ENCODE measurements at regions not wholly inside any gene's neighbourhood (a gene's known extent, or its start where the extent isn't known, plus 50 kb on each side); places are given as distances from the start of the nearest gene placed in this dataset.

DNA sequence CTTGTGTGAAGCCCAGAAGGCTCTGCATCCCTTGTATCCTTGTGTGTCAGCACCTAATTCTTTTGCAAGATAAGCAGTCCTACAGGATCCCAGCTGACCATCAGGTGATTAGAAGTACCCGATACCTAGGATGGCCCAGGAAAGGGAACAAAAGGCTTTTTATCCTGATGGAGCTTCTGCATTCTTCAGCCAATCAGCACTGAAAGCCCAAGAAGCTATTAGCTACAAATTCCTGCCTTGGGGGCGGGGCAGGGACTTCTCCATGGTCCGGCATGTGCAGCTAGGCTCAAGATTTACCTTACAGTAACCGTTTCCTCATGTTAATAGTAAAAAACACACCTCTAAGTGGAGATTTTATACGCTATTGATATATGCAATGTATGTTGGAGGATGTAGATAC is 264.6 kb upstream of the THUMPD2 start:
- in situ Hi-C loops (cut with HindIII; ENCODE audit: low pct_unique_long_range_greater_than_20kb, low sequenced_read_pairs), result no loop called here
- DNase-seq (ENCODE audit: low read depth in 1 of 2, low spot score in 1 of 2), result no peak
- TF ChIP-seq JUND (IDR thresholded peaks at IDR 0.05; ENCODE audit: low read depth), result no peak

DNA sequence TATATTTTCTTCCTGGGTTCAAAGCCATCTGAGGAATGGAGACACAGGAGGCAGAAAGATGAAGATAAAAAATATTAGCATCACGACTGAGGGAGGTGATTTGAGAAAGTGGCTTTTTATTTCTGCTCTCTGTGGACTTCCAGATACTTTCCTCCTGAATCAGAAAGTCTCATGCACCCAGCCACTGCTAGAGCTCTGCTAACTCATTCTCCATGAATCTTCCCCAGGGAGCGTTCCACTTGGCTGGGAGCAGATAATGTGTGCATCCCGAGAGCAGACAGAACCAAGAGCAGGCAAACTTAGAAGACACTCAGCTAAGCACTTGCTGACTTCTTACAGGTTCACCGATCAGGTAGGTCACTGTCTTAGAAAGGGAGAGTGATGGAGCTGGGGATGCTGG is 264.1 kb upstream of the THUMPD2 start:
- in situ Hi-C loops (cut with HindIII; ENCODE audit: low pct_unique_long_range_greater_than_20kb, low sequenced_read_pairs), result no loop called here
- no peak for TF ChIP-seq JUND (IDR thresholded peaks at IDR 0.05; ENCODE audit: low read depth)
- DNase-seq (ENCODE audit: low read depth in 1 of 2, low spot score in 1 of 2), result no peak

DNA sequence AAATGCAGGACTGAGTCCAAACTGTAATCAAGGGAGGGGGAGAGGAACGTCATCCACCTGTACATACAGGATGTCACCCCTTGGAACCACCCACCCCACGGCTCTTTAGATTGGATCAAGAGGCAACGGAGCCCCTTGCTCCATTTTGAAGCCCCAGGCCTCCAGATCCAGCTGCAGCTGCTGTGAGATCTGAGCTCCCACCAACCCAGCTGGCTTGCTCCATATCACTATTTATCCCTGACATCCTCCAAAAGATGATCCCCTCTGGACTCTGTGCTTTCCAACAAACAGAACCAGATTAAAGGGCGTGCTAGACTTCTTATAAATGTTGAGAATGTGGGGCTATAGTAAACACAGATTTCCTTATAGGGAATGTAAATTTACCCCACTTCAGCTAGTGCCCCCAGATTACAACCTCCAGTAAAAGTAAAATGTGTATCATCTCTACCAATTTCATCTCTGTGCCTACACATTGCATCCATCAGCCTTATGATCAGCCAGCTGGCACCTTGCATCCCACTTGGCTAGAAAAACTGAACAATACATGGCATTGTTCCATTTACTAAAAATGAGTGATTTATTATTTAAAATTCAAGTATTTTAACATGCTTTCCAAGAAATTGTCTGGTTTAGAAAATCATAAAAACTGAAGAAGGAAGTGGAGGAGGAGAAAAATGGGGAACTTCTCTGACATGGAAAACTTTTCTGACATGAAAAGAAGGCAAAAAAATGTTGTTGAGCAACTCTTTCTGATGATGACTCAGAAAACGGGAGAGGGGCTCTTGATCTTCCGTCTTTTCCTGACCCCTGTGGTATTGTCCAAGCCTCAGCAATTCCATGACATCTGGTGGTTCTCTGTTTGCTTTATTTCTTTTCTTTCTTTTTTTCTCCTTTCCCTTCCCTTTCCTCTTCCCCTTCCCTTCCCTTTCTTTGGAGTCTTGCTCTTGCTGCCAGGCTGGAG is 262.6 kb upstream of the THUMPD2 start:
- in situ Hi-C loops (cut with HindIII; ENCODE audit: low pct_unique_long_range_greater_than_20kb, low sequenced_read_pairs), result no loop called here
- no peak for DNase-seq (ENCODE audit: low read depth in 1 of 2, low spot score in 1 of 2)
- TF ChIP-seq JUND (IDR thresholded peaks at IDR 0.05; ENCODE audit: low read depth), result no peak

DNA sequence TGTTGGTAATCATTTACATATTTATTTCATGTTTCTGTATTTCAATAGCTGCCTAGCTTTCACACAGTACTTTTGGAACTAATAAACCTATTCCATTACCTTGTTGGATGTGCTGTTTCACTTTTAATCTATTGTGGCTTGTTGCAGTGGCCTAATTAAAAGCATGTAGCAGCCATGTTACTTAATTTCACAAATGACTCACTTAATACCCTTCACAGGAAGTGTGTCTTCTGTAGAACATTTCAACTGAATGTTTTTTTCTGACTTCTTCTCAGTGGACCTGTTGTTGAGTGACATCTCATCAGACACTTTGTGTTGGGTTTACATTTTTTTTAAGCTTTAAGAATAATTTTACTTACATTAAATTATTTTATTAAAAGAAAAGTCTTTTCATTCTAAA is 260.5 kb upstream of the THUMPD2 start:
- no peak for DNase-seq (ENCODE audit: low read depth in 1 of 2, low spot score in 1 of 2)
- in situ Hi-C loops (cut with HindIII; ENCODE audit: low pct_unique_long_range_greater_than_20kb, low sequenced_read_pairs), result no loop called here
- TF ChIP-seq JUND (IDR thresholded peaks at IDR 0.05; ENCODE audit: low read depth), result no peak

DNA sequence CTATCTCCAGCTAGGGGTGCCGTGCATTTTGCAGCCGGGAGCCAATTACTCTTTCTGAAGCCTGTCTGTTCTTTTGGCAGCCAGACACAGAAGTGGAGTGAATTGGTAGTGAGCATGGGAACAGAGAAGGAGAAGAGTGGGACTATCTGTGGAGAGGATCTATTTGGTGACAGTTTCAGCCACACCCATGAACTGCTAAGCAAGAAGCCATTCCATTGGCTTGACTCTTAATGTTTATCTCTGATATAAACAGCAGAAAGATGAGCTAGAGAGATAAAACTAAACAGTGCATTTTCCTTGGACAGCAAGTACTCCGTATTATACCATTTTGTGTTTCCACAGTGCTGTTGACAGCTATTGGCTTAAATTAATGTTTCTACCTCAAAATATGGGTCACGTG is 259.6 kb upstream of the THUMPD2 start:
- TF ChIP-seq JUND (IDR thresholded peaks at IDR 0.05; ENCODE audit: low read depth), result no peak
- in situ Hi-C loops (cut with HindIII; ENCODE audit: low pct_unique_long_range_greater_than_20kb, low sequenced_read_pairs), result no loop called here
- DNase-seq (ENCODE audit: low read depth in 1 of 2, low spot score in 1 of 2), result no peak

DNA sequence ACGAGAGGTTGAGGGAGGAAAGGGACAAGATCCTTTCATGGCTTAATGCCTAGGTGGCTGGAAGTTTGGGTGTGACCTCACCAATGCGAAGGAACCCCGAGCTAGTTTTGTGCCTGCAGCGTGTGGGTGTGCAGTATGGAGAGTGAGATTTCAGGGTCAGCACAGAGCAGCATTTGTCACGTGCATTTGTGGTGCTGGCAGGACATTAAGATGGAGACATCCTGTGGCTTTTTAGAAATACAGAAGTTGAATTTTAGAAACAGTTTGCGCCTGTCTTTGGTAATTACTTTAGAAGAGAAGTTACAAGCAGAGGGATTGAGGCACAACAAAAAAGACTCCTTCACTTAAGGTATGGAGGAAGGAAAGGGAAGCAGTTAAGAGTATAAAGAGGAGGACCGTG is 258.2 kb upstream of the THUMPD2 start:
- in situ Hi-C loops (cut with HindIII; ENCODE audit: low pct_unique_long_range_greater_than_20kb, low sequenced_read_pairs), result no loop called here

DNA sequence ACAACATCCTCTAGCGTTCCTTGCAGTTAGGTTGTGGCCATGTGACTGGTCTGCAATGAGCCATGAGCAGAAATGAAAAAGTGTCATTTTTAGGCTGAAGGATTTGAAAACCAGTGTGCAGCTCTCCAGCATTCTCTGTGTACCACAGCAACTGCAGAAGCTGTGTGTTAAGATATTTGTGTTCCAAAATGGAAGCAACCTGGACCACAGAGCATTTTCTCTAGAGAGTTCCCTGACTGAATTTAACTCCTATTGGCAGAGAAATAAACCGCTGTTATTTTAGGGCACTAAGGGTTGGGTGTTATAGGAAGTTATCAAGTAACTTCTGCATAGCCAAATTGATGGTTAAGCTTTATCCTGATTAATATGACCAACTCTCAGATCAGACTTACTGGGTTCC is 257.2 kb upstream of the THUMPD2 start:
- no peak for TF ChIP-seq JUND (IDR thresholded peaks at IDR 0.05; ENCODE audit: low read depth)
- in situ Hi-C loops (cut with HindIII; ENCODE audit: low pct_unique_long_range_greater_than_20kb, low sequenced_read_pairs), result no loop called here
- no peak for DNase-seq (ENCODE audit: low read depth in 1 of 2, low spot score in 1 of 2)

More for the DNA sequence above, 258.2 kb upstream of the THUMPD2 start:
- TF ChIP-seq JUND (IDR thresholded peaks at IDR 0.05; ENCODE audit: low read depth), result no peak
- no peak for DNase-seq (ENCODE audit: low read depth in 1 of 2, low spot score in 1 of 2)

DNA sequence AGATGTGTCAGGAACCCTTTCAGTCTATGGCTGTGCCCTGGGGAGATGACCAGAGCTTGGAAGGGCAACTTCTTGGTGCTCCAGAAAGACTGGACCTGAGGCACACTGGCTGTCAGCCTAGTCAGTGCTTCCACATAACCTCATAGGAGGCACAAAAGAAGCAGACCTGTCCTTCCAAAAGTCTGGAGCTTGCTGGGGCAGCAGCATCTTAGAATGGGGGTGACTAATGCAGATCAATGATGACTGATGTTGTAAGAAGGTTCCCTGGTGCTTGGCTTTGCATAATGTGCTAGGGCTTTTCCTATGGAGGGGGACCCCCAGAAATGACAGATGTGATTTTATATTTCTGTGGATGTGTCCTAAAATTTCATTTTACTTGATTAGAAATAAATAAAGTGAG is 255.7 kb upstream of the THUMPD2 start:
- no peak for TF ChIP-seq JUND (IDR thresholded peaks at IDR 0.05; ENCODE audit: low read depth)
- no peak for DNase-seq (ENCODE audit: low read depth in 1 of 2, low spot score in 1 of 2)
- in situ Hi-C loops (cut with HindIII; ENCODE audit: low pct_unique_long_range_greater_than_20kb, low sequenced_read_pairs), result no loop called here

DNA sequence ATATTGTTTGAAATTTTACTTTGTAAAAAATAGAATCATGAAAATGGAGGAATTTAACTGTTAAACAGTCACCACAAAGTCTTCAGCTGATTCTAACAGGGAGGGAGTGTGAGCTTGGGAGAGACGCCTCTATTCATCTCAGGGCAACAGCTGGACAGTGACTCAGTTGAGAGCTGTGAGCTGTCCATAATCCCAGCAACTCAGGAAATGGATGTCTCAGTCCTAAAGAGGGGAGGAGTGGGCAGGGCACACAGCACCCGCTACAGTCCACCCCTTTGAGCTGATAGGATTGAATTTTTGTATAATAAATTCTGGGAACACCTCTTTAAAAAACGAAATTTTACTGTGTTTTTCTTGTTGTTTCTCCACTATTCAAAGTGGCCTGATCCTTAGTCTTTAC is 255.1 kb upstream of the THUMPD2 start:
- in situ Hi-C loops (cut with HindIII; ENCODE audit: low pct_unique_long_range_greater_than_20kb, low sequenced_read_pairs), result no loop called here
- no peak for TF ChIP-seq JUND (IDR thresholded peaks at IDR 0.05; ENCODE audit: low read depth)
- no peak for DNase-seq (ENCODE audit: low read depth in 1 of 2, low spot score in 1 of 2)

DNA sequence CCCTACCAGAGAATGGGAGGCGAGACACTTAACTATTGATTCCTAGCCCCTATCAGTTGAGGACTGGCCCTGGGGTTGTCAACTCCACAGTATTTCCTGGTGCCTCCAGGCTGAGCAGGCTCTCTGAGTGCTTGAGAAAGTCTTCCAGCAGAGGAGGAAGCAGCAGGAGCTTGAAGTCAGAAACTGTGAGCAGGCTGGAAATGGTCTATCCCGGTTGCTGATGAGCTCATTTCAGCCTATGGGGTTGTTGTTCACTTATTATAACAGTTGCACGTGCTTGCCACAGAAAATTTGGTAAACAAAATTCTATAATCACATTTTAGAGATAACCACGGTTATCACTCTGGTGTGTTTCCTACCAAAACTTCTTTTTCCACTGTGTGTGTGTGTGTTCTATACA is 254.7 kb upstream of the THUMPD2 start:
- no peak for TF ChIP-seq JUND (IDR thresholded peaks at IDR 0.05; ENCODE audit: low read depth)
- DNase-seq (ENCODE audit: low read depth in 1 of 2, low spot score in 1 of 2), result no peak
- in situ Hi-C loops (cut with HindIII; ENCODE audit: low pct_unique_long_range_greater_than_20kb, low sequenced_read_pairs), result no loop called here

DNA sequence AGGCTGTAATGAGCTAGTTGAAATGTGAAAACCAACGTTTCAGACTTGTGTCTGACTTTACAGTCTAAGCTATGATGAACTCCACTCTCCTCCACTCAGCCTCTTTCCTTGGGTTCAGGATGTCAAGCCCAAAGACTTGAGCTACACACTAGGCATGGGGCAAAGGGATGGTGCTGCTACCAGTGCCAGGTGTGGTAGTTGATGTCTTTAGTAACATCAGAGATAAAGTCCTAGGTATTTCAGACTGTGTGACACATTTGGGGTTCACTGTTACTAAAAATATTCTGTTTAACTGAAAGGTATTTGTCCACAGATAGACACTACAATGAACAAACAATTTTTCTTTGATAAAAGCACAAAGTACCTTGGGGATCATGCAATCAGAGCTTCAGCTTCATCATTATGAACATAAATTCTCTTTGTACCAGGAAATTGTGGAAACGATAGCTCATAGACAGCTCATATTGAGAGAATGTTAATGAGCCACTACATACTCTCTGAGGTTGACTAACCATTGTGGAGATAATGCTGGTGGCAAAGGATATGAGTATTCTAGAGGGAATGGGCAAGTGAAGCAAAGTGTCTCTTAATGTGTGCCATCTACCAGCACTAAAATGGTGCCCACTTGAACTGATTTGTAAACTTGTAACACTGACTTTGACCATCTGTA is 253.7 kb upstream of the THUMPD2 start:
- DNase-seq (ENCODE audit: low read depth in 1 of 2, low spot score in 1 of 2), result no peak
- in situ Hi-C loops (cut with HindIII; ENCODE audit: low pct_unique_long_range_greater_than_20kb, low sequenced_read_pairs), result no loop called here
- TF ChIP-seq JUND (IDR thresholded peaks at IDR 0.05; ENCODE audit: low read depth), result no peak

DNA sequence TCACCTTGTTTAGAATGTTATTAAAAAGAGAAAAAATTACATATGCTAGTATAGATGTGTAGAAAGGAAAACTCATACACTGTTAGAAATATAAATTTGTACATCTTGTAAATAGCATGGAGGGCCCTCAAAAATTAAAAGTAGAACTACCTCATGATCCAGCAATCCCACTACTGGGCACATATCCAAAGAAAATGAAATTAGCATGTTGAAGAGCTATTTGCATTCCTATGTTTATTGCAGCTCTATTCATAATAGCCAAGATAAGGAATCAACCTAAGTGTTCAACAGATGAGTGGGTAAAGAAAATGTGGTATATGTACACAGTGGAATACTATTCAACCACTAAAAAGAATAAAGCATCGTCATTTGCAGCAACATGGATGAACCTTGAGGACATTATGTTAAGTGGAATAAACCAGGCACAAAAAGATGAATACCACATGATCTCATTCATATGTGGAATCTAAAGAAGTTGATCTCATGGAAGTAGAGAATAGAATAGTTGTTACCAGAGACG is 251.5 kb upstream of the THUMPD2 start:
- no peak for DNase-seq (ENCODE audit: low read depth in 1 of 2, low spot score in 1 of 2)
- TF ChIP-seq JUND (IDR thresholded peaks at IDR 0.05; ENCODE audit: low read depth), result no peak
- in situ Hi-C loops (cut with HindIII; ENCODE audit: low pct_unique_long_range_greater_than_20kb, low sequenced_read_pairs), result no loop called here
